BJ (cell line): ENCODE measurements at regions not wholly inside any gene's neighbourhood (a gene's known extent, or its start where the extent isn't known, plus 50 kb on each side); places are given as distances from the start of the nearest gene placed in this dataset.

Experiments used
- CTCF ChIA-PET: fragments of 350-600 bp; formaldehyde crosslinking; extraction: SDS; loops from one replicate; lab custom pipeline; 2021; ENCODE audit warnings: antibody characterized with exemption, inconsistent platforms; lab: Yijun Ruan, JAX
- POLR2A ChIA-PET: fragments of 300-600 bp; sonication (Branson Sonifier 250); formaldehyde crosslinking; extraction: SDS; loops from one replicate; lab custom pipeline; 2021; ENCODE audit warnings: antibody characterized with exemption; lab: Charles Lee
- DNase-seq: peaks from one replicate; pipeline ENCODE4 v3.0.0-alpha.2; 2011; ENCODE audit warnings: low read depth
- H3K27me3 ChIP-seq: 2 replicates; pipeline ENCODE4 v1.6.0; 2011; ENCODE audit warnings: low read length; ENCODE audit not compliant: control insufficient read depth, insufficient read depth
- H3K36me3 ChIP-seq: 2 replicates; pipeline ENCODE4 v1.5.1; 2011; ENCODE audit warnings: low read length; ENCODE audit not compliant: control insufficient read depth, insufficient read depth
- H3K4me3 ChIP-seq: 2 replicates; pipeline ENCODE4 v1.5.1; 2011; ENCODE audit warnings: low read depth, mild to moderate bottlenecking, control low read depth, low read length
- CTCF ChIP-seq: IDR thresholded peaks from 2 replicates; pipeline ENCODE4 v1.5.1; 2011; ENCODE audit warnings: low read depth, mild to moderate bottlenecking, control low read depth, inconsistent platforms, low read length, moderate library complexity; ENCODE audit not compliant: insufficient read depth

DNA sequence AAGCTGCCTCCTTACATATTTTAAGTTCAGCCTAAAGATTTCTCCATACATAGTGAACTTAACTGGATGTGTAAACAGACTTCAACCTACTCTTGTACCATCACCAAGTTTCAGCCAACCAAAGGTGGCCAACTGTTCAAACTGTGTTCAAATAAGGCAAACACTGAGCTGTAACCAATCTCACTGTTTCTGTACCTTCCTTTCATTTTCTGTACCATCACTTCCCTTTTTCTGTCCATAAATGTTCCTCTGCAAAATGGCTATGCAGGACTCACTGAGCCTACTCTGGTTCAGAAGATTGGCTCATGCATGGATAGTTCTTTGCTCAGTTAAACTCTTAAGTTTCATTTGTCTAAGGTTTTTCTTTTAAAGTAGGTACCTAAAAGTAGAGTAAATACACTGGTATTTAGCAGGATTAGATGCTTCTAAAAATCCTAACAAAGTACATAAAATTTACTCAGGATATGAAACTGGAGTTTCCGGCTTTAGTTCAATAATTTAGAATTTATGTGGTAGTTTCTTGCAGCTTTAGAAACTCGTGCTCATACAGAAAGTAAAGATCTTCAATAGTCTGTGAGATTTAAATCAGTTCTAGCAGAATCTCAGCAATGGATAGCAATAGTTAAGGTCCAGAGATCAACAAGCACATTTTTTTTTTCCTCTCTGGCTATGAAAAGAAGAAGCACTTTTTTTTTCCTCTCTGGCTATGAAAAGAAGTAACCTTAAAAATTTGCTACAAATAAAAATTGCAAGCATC, 282.0 kb upstream of the PPFIA2 start:
- no peak for DNase-seq
- TF ChIP-seq CTCF: no peak
- H3K36me3 ChIP-seq: no peaks in the 10 kb centered on the region
- ChIA-PET CTCF (no interaction called here), POLR2A (no interaction called here)
- H3K4me3 ChIP-seq: no peak overlapping the region
- no peaks in the 10 kb centered on the region for H3K27me3 ChIP-seq

DNA sequence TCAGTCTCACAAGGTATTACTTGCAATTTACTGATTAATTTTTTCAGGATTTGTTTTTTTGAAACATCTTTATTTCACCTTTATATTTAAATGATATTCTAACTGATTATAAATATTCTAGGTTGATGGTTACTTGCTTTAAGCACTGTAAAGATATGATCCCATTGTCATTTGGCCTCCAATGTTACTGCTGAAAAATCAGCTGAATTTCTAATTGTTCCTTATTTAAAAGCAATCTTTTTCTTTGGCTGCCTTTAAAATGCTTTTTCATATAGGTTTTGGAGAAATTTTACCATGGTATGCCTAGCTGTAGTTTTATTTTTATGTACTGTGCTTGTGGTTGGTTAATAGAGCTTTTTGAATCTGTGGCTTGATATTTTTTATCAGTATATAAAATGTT, 275.6 kb upstream of the PPFIA2 start:
- no peaks in the 10 kb centered on the region for H3K27me3 ChIP-seq
- POLR2A ChIA-PET: no interaction called here
- no peak for DNase-seq
- no peaks in the 10 kb centered on the region for H3K36me3 ChIP-seq
- H3K4me3 ChIP-seq: no peak overlapping the region
- TF ChIP-seq CTCF: no peak
- CTCF ChIA-PET: no interaction called here

- Histone ChIP-seq H3K4me3 (no peak overlapping the region), H3K36me3 (no peaks in the 10 kb centered on the region), H3K27me3 (no peaks in the 10 kb centered on the region)
- DNase-seq: no peak
- ChIA-PET POLR2A (no interaction called here), CTCF (no interaction called here)
- no peak for TF ChIP-seq CTCF
Observed at GRCh38 chr12:82029936-82030335, 270.8 kb upstream of the PPFIA2 start.

DNA sequence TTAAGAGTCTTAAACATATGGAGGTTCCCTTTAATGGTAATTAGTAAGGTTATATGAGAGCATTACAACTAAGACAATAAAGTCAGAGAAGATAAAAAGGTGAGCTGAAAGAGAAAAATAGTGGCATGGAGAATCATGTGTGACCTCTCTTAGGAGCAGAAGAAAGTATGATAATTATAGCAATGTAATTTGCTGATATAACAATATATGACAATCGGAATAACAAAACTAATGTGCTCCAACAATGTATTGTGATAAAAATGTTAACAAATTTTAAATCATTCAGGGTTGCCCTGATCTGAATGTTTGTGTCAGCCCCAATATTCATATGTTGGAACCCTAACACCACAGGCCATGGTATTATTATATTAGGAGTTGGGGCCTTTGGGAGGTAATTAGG, 269.6 kb upstream of the PPFIA2 start:
- TF ChIP-seq CTCF: no peak
- H3K36me3 ChIP-seq: no peaks in the 10 kb centered on the region
- no peaks in the 10 kb centered on the region for H3K27me3 ChIP-seq
- POLR2A ChIA-PET: no interaction called here
- DNase-seq: no peak
- CTCF ChIA-PET: no interaction called here
- no peak overlapping the region for H3K4me3 ChIP-seq

- ChIA-PET POLR2A (no interaction called here), CTCF (no interaction called here)
- no peak for DNase-seq
- no peaks in the 10 kb centered on the region for H3K36me3 ChIP-seq
- TF ChIP-seq CTCF: no peak
- no peaks in the 10 kb centered on the region for H3K27me3 ChIP-seq
- H3K4me3 ChIP-seq: no peak overlapping the region
Observed at GRCh38 chr12:82027612-82028011, 268.5 kb upstream of the PPFIA2 start.
